Nephron (organoid): ENCODE measurements at regions not wholly inside any gene's neighbourhood (a gene's known extent, or its start where the extent isn't known, plus 50 kb on each side); places are given as distances from the start of the nearest gene placed in this dataset.

Experiments
- H3K27ac Mint-ChIP-seq, 3 experiments: 2 replicates each; pipeline ENCODE4 v1.8.0; 2020; ENCODE audit warnings: mixed read lengths in 3 of 3, mild to moderate bottlenecking in 2 of 3, moderate library complexity in 1 of 3
- H3K27me3 Mint-ChIP-seq: 2 replicates; pipeline ENCODE4 v1.8.0; 2021; ENCODE audit warnings: low read depth, mild to moderate bottlenecking, moderate library complexity, mixed read lengths
- H3K36me3 Mint-ChIP-seq: 2 replicates; pipeline ENCODE4 v1.8.0; 2020; ENCODE audit warnings: low read depth, mixed read lengths
- H3K4me1 Mint-ChIP-seq: 2 replicates; pipeline ENCODE4 v1.8.0; 2020; ENCODE audit warnings: mixed read lengths
- H3K4me3 Mint-ChIP-seq, 3 experiments: 2 replicates each; pipeline ENCODE4 v1.8.0; 2020; ENCODE audit warnings: mild to moderate bottlenecking in 3 of 3, mixed read lengths in 3 of 3, moderate library complexity in 2 of 3
- H3K9me3 Mint-ChIP-seq: 2 replicates; pipeline ENCODE4 v1.8.0; 2020; ENCODE audit warnings: mixed read lengths
- TF ChIP-seq, protein P1 (sequence below), 3 experiments: fragments of 200-600 bp; sonication (generic); IDR thresholded peaks; one replicate each; pipeline ENCODE4 v1.5.0; 2021; ENCODE audit warnings: antibody characterized with exemption in 3 of 3; ENCODE audit not compliant: unreplicated experiment in 3 of 3

- Mint-ChIP-seq H3K27ac (no peak overlapping the region), H3K4me3 (no peak overlapping the region), H3K27me3 (no peaks in the 10 kb centered on the region), H3K4me1 (no peaks in the 10 kb centered on the region), H3K36me3 (no peaks in the 10 kb centered on the region), H3K9me3 (peaks cover 17% of the 10 kb centered on the region)
- TF ChIP-seq, protein P1, sequence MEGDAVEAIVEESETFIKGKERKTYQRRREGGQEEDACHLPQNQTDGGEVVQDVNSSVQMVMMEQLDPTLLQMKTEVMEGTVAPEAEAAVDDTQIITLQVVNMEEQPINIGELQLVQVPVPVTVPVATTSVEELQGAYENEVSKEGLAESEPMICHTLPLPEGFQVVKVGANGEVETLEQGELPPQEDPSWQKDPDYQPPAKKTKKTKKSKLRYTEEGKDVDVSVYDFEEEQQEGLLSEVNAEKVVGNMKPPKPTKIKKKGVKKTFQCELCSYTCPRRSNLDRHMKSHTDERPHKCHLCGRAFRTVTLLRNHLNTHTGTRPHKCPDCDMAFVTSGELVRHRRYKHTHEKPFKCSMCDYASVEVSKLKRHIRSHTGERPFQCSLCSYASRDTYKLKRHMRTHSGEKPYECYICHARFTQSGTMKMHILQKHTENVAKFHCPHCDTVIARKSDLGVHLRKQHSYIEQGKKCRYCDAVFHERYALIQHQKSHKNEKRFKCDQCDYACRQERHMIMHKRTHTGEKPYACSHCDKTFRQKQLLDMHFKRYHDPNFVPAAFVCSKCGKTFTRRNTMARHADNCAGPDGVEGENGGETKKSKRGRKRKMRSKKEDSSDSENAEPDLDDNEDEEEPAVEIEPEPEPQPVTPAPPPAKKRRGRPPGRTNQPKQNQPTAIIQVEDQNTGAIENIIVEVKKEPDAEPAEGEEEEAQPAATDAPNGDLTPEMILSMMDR (IDR thresholded peaks at IDR 0.05; ENCODE audit: unreplicated experiment in 3 of 3), result no peak
Measured at GRCh38 chrX:151476604-151477303, 79.7 kb downstream of the VMA21 start.

DNA sequence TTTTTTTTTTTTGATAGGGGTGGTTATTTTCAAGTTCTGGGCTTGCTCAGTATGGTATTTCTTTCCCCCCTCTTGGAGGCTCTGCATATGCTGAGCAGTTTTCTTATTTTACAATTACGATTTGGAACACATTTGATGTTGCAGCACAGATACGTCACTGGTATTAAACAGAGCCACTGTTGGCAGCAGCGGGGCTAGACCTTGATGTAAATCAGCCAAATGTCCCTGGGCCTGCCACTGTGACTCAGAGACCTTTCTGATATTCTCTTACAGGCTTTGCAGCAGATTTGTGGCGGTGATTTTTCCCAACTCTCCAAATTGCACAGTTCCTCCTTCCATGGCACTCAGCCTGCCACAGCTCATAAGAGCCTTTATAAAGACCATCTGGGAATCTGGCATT is 81.1 kb downstream of the VMA21 start:
- no peaks in the 10 kb centered on the region for H3K4me1 Mint-ChIP-seq
- H3K36me3 Mint-ChIP-seq, result no peaks in the 10 kb centered on the region
- TF ChIP-seq, protein P1 (IDR thresholded peaks at IDR 0.05; ENCODE audit: unreplicated experiment in 3 of 3), result no peak
- no peaks in the 10 kb centered on the region for H3K27me3 Mint-ChIP-seq
- no peak overlapping the region for H3K27ac Mint-ChIP-seq
- peaks cover 12% of the 10 kb centered on the region for H3K9me3 Mint-ChIP-seq
- no peak overlapping the region for H3K4me3 Mint-ChIP-seq

DNA sequence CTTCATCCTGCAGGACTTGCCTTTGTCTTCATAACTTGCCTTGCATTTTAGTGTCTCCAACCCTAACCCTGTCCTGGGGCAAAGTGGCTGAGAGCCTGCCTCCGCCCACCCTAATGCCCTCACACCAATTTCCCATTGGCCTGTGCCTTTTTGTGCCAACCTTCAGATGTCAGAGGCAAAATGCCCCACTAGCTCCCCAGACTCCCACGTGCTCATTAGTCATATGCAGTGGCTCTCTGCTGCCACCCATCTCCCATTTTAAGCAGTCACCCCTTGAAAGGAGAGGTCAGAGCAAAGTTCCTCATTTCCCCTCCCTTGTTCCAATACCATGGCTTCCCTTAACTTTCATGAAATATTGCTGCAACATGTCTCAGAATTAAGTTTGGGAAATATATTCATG is 74.8 kb upstream of the PASD1 start:
- Mint-ChIP-seq H3K27ac (no peak overlapping the region), H3K9me3 (peaks cover 4% of the 10 kb centered on the region), H3K4me1 (no peaks in the 10 kb centered on the region), H3K4me3 (no peak overlapping the region), H3K27me3 (no peaks in the 10 kb centered on the region), H3K36me3 (no peaks in the 10 kb centered on the region)
- TF ChIP-seq, protein P1 (IDR thresholded peaks at IDR 0.05; ENCODE audit: unreplicated experiment in 3 of 3), result no peak

DNA sequence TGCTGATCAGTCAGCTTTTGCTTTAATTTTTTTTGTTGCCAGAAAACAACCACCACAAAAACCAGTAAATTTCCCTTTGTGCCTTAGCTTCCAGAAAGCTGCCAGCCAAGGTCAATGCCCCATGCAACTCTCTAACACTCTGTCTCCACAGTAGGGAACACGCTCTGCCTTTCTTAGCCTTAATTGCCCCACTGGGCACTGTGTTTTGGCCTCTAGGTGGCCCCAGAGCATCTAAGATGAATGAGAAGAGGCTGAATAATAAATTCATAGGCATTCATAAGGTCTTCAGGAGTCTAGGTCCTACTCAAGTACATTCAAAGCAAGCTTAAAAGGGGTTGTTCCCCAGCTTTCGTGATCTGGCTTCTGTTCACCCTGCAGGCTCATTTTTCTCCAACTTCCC is 57.7 kb upstream of the PASD1 start:
- Mint-ChIP-seq H3K36me3 (no peaks in the 10 kb centered on the region), H3K27ac (no peak overlapping the region), H3K27me3 (no peaks in the 10 kb centered on the region), H3K4me3 (no peak overlapping the region), H3K9me3 (peaks cover 10% of the 10 kb centered on the region), H3K4me1 (no peaks in the 10 kb centered on the region)
- TF ChIP-seq, protein P1 (IDR thresholded peaks at IDR 0.05; ENCODE audit: unreplicated experiment in 3 of 3), result peak in 1 of 3 experiments; percentile 28

DNA sequence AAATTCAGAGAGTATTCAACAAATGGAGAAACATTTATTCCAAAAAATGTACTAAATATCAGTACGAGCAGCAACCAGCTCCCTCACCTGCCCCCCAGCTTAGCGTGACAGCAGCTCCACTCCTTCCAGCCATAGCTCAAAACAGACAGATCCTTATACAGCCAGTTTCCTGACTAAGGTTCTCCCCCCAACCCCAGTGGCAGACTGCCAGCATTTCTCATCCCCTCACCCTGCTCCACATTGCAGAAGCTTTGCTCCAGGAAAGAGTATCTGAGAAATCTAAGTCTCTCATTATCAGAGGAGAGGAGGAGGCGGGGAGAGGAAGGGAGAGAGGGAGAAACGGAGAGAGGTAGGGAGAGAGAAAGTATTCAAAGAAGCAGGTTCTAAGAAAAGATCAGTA is 53.3 kb upstream of the PASD1 start:
- no peaks in the 10 kb centered on the region for H3K36me3 Mint-ChIP-seq
- no peaks in the 10 kb centered on the region for H3K27me3 Mint-ChIP-seq
- peaks cover 13% of the 10 kb centered on the region for H3K9me3 Mint-ChIP-seq
- TF ChIP-seq, protein P1 (IDR thresholded peaks at IDR 0.05; ENCODE audit: unreplicated experiment in 3 of 3), result no peak
- no peak overlapping the region for H3K4me3 Mint-ChIP-seq
- H3K27ac Mint-ChIP-seq, result no peak overlapping the region
- no peaks in the 10 kb centered on the region for H3K4me1 Mint-ChIP-seq

- TF ChIP-seq, protein P1 (IDR thresholded peaks at IDR 0.05; ENCODE audit: unreplicated experiment in 3 of 3), result no peak
- H3K27me3 Mint-ChIP-seq, result no peaks in the 10 kb centered on the region
- no peak overlapping the region for H3K4me3 Mint-ChIP-seq
- H3K27ac Mint-ChIP-seq, result no peak overlapping the region
- H3K4me1 Mint-ChIP-seq, result no peaks in the 10 kb centered on the region
- no peaks in the 10 kb centered on the region for H3K36me3 Mint-ChIP-seq
- peaks cover 19% of the 10 kb centered on the region for H3K9me3 Mint-ChIP-seq
Measured at GRCh38 chrX:151513472-151513871, 50.0 kb upstream of the PASD1 start.
